ENCODE measurements at regions not wholly inside any gene's neighbourhood (a gene's known extent, or its start where the extent isn't known, plus 50 kb on each side); places are given as distances from the start of the nearest gene placed in this dataset.
"Not testable (repeated sequence)": the region's sequence is repeated elsewhere in the genome, so short reads cannot be mapped to it uniquely, and the experiment has no call there.

DNA sequence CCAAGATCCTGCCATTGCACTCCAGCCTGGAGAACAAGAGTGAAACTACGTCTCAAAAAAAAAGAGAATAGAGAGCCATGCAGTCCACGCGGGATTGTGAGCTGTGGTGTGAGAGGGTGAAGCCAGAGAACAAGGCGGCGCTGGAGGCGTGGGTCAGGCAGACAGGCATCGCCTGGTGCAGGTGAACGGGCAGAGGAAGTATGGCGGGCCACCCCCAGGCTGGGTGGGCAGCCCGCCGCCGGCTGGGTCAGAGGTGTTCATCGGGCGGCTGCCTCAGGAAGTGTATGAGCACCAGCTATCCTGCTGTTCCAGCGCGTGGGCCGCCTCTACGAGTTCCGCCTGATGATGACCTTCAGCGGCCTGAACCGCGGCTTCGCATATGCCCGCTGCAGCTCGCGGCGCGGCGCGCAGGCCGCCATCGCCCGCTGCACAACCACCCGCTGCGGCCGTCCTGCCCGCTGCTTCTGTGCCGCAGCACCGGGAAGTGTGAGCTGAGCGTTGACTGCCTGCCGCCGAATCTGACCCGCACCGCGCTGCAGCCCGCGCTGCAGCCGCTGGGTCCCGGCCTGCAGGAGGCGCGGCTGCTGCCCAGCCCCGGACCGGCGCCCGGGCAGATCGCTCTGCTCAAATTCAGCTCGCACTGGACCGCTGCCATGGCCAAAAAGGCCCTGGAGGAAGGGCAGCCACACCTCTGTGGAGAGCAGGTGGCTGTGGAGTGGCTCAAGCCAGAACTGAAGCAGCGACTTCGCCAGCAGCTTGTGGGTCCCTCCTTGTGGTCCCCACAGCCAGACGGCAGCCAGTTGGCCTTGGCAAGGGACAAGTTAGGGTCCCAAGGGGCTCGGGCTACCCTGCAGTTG, 95.5 kb upstream of the PLEKHM1 start (continued):
- TF ChIP-seq ELF3 (CRISPR knock-in tag; IDR thresholded peaks at IDR 0.05) (peak; percentile 69), ZFX (CRISPR knock-in tag; IDR thresholded peaks at IDR 0.05; ENCODE audit: low read depth) (peak; percentile 78), CCDC6 (CRISPR knock-in tag; IDR thresholded peaks at IDR 0.05) (0 out of 2 replicates have a peak, but pooled peaks have one; percentile 19), YEATS4 (CRISPR knock-in tag; IDR thresholded peaks at IDR 0.05; ENCODE audit: borderline replicate concordance) (peak; percentile 50; the same call in 1 of the 2 replicates), MYPOP (CRISPR knock-in tag; IDR thresholded peaks at IDR 0.05) (peak; percentile 61; the same call in 1 of the 2 replicates), ARHGAP35 (CRISPR knock-in tag; IDR thresholded peaks at IDR 0.05; ENCODE audit: borderline replicate concordance) (peak; percentile 52; the same call in 1 of the 2 replicates), ZNF274 (CRISPR knock-in tag; IDR thresholded peaks at IDR 0.05) (0 out of 2 replicates have a peak, but pooled peaks have one; percentile 52), ZBTB7A (CRISPR knock-in tag; IDR thresholded peaks at IDR 0.05) (peak; percentile 29; the same call in 1 of the 2 replicates), TARDBP (CRISPR knock-in tag; IDR thresholded peaks at IDR 0.05) (peak; percentile 49; the same call in 1 of the 2 replicates), ZNF772 (CRISPR knock-in tag; IDR thresholded peaks at IDR 0.05) (peak; percentile 52; the same call in 1 of the 2 replicates), ZNF607 (CRISPR knock-in tag; IDR thresholded peaks at IDR 0.05; ENCODE audit: borderline replicate concordance) (0 out of 2 replicates have a peak, but pooled peaks have one; percentile 36), THAP11 (CRISPR knock-in tag; IDR thresholded peaks at IDR 0.05) (peak; percentile 56), ZNF800 (CRISPR knock-in tag; IDR thresholded peaks at IDR 0.05) (peak; percentile 91), CBX2 (CRISPR knock-in tag; IDR thresholded peaks at IDR 0.05; ENCODE audit: low read depth) (peak; percentile 39; the same call in 1 of the 2 replicates), KDM5B (CRISPR knock-in tag; IDR thresholded peaks at IDR 0.05; ENCODE audit: borderline replicate concordance) (peak; percentile 73; the same call in 1 of the 2 replicates), BCL3 (CRISPR knock-in tag; IDR thresholded peaks at IDR 0.05) (peak; percentile 41; the same call in 1 of the 2 replicates), MTA1 (CRISPR knock-in tag; IDR thresholded peaks at IDR 0.05; ENCODE audit: borderline replicate concordance) (peak; percentile 61; the same call in 1 of the 2 replicates), ZBTB38 (CRISPR knock-in tag; IDR thresholded peaks at IDR 0.05) (peak; percentile 39; the same call in 1 of the 2 replicates)
- TF ChIP-seq CBX2 (IDR thresholded peaks at IDR 0.05; ENCODE audit: low read depth, low read length) = not testable (repeated sequence)
- TF ChIP-seq, protein P1, sequence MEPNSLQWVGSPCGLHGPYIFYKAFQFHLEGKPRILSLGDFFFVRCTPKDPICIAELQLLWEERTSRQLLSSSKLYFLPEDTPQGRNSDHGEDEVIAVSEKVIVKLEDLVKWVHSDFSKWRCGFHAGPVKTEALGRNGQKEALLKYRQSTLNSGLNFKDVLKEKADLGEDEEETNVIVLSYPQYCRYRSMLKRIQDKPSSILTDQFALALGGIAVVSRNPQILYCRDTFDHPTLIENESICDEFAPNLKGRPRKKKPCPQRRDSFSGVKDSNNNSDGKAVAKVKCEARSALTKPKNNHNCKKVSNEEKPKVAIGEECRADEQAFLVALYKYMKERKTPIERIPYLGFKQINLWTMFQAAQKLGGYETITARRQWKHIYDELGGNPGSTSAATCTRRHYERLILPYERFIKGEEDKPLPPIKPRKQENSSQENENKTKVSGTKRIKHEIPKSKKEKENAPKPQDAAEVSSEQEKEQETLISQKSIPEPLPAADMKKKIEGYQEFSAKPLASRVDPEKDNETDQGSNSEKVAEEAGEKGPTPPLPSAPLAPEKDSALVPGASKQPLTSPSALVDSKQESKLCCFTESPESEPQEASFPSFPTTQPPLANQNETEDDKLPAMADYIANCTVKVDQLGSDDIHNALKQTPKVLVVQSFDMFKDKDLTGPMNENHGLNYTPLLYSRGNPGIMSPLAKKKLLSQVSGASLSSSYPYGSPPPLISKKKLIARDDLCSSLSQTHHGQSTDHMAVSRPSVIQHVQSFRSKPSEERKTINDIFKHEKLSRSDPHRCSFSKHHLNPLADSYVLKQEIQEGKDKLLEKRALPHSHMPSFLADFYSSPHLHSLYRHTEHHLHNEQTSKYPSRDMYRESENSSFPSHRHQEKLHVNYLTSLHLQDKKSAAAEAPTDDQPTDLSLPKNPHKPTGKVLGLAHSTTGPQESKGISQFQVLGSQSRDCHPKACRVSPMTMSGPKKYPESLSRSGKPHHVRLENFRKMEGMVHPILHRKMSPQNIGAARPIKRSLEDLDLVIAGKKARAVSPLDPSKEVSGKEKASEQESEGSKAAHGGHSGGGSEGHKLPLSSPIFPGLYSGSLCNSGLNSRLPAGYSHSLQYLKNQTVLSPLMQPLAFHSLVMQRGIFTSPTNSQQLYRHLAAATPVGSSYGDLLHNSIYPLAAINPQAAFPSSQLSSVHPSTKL (CRISPR knock-in tag; IDR thresholded peaks at IDR 0.05) = peak; percentile 18; the same call in 1 of the 2 replicates
